Uterus (tissue), 2 donors: ENCODE measurements at regions not wholly inside any gene's neighbourhood (a gene's known extent, or its start where the extent isn't known, plus 50 kb on each side); places are given as distances from the start of the nearest gene placed in this dataset.

Experiments used
- POLR2A ChIP-seq, 2 donors: fragments of 450-650 bp; IDR thresholded peaks; one replicate each; pipeline ENCODE4 v1.6.1; 2016; ENCODE audit warnings: antibody characterized with exemption in 2 of 2, mild to moderate bottlenecking in 1 of 2, moderate library complexity in 1 of 2
- TF ChIP-seq, protein P1 (sequence below), 4 experiments: fragments of 200-600 bp in 2 of 4; fragments of 450-650 bp in 2 of 4; sonication (generic) in 2 of 4; IDR thresholded peaks; one replicate each; pipeline ENCODE4 v1.5.1; 2016 to 2019; ENCODE audit warnings: antibody characterized with exemption in 4 of 4, mild to moderate bottlenecking in 2 of 4, moderate library complexity in 1 of 4

- TF ChIP-seq, protein P1, sequence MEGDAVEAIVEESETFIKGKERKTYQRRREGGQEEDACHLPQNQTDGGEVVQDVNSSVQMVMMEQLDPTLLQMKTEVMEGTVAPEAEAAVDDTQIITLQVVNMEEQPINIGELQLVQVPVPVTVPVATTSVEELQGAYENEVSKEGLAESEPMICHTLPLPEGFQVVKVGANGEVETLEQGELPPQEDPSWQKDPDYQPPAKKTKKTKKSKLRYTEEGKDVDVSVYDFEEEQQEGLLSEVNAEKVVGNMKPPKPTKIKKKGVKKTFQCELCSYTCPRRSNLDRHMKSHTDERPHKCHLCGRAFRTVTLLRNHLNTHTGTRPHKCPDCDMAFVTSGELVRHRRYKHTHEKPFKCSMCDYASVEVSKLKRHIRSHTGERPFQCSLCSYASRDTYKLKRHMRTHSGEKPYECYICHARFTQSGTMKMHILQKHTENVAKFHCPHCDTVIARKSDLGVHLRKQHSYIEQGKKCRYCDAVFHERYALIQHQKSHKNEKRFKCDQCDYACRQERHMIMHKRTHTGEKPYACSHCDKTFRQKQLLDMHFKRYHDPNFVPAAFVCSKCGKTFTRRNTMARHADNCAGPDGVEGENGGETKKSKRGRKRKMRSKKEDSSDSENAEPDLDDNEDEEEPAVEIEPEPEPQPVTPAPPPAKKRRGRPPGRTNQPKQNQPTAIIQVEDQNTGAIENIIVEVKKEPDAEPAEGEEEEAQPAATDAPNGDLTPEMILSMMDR (IDR thresholded peaks at IDR 0.05): no peak
- TF ChIP-seq POLR2A (IDR thresholded peaks at IDR 0.05): no peak
These were observed 96.0 kb downstream of the HTR5A start for GRCh38 chr7:155166108-155166507.
